ENCODE measurements at regions not wholly inside any gene's neighbourhood (a gene's known extent, or its start where the extent isn't known, plus 50 kb on each side); places are given as distances from the start of the nearest gene placed in this dataset.

- TF ChIP-seq CTCF (IDR thresholded peaks at IDR 0.05) (no peak), ZFX (IDR thresholded peaks at IDR 0.05; ENCODE audit: borderline replicate concordance) (no peak)
Observed at GRCh38 chr14:41446008-41446407, 160.7 kb upstream of the LRFN5 start.

Data from 22Rv1 (cell line).